Upper lobe of left lung (tissue), 4 donors: ENCODE measurements at regions not wholly inside any gene's neighbourhood (a gene's known extent, or its start where the extent isn't known, plus 50 kb on each side); places are given as distances from the start of the nearest gene placed in this dataset.

Experiments
- EP300 ChIP-seq, 4 donors: sonication (generic); formaldehyde crosslinking; IDR thresholded peaks; one replicate each; pipeline ENCODE4 v1.5.1; 2017; ENCODE audit warnings: antibody characterized with exemption in 4 of 4, control low read depth in 2 of 4
- POLR2A ChIP-seq, 4 donors: fragments of 450-650 bp; IDR thresholded peaks; one replicate each; pipeline ENCODE4 v1.5.1; 2016 to 2017; ENCODE audit warnings: antibody characterized with exemption in 4 of 4, mild to moderate bottlenecking in 2 of 4
- POLR2AphosphoS5 ChIP-seq, 2 donors: sonication (generic); formaldehyde crosslinking; IDR thresholded peaks; one replicate each; pipeline ENCODE4 v1.5.1; 2017; ENCODE audit warnings: antibody characterized with exemption in 2 of 2
- TF ChIP-seq, protein P1 (sequence below), 6 experiments: fragments of 450-650 bp in 4 of 6; fragments of 200-600 bp in 2 of 6; sonication (generic) in 2 of 6; IDR thresholded peaks; one replicate each; pipeline ENCODE4 v1.5.1; 2016 to 2019; ENCODE audit warnings: antibody characterized with exemption in 6 of 6

DNA sequence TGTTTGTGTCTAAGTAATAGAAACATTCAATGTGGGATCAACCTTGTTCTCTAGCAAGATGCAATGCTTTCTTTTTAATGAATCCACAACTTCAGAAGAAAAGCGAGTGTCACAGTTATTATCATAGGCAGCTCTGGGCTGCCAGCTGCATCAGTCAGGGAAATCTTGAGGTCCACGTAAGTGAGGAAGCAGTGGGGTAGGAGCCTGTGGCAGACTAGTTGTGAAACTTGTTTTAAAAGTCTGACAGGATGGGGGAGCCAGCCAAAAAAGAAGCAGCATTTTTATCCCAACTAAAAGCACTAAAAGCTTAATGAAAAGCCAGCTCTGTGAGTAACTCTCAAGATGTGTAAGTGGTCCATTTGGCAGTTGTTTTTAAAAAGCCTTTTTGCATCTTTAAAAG is 113.1 kb downstream of the ZNF326 start:
- TF ChIP-seq, protein P1, sequence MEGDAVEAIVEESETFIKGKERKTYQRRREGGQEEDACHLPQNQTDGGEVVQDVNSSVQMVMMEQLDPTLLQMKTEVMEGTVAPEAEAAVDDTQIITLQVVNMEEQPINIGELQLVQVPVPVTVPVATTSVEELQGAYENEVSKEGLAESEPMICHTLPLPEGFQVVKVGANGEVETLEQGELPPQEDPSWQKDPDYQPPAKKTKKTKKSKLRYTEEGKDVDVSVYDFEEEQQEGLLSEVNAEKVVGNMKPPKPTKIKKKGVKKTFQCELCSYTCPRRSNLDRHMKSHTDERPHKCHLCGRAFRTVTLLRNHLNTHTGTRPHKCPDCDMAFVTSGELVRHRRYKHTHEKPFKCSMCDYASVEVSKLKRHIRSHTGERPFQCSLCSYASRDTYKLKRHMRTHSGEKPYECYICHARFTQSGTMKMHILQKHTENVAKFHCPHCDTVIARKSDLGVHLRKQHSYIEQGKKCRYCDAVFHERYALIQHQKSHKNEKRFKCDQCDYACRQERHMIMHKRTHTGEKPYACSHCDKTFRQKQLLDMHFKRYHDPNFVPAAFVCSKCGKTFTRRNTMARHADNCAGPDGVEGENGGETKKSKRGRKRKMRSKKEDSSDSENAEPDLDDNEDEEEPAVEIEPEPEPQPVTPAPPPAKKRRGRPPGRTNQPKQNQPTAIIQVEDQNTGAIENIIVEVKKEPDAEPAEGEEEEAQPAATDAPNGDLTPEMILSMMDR (IDR thresholded peaks at IDR 0.05) = no peak
- TF ChIP-seq POLR2A (IDR thresholded peaks at IDR 0.05) (no peak), POLR2AphosphoS5 (IDR thresholded peaks at IDR 0.05) (no peak), EP300 (IDR thresholded peaks at IDR 0.05) (no peak)
